ENCODE measurements at regions not wholly inside any gene's neighbourhood (a gene's known extent, or its start where the extent isn't known, plus 50 kb on each side); places are given as distances from the start of the nearest gene placed in this dataset.
"Not testable (repeated sequence)": the region's sequence is repeated elsewhere in the genome, so short reads cannot be mapped to it uniquely, and the experiment has no call there.

- ATAC-seq, H3K27ac ChIP-seq: not testable (repeated sequence)
- WGBS, 2 donors (ENCODE audit: low coverage in 1 of 2), result 100% methylated on average over 1 of the region's 12 CpGs; no CpG with 5 or more reads in 1 of the 2 donors
Observed at GRCh38 chr7:55743454-55743717, 119.2 kb downstream of the SEPTIN14 start.

GRCh38 chr7:55742651-55743453, 119.7 kb downstream of the SEPTIN14 start:
- not testable (repeated sequence) for H3K27ac ChIP-seq, H3K4me1 ChIP-seq, H3K27me3 ChIP-seq, ATAC-seq, H3K9me3 ChIP-seq, H3K4me3 ChIP-seq, H3K36me3 ChIP-seq
- WGBS, 2 donors (ENCODE audit: low coverage in 1 of 2), result 91% methylated on average over 12 of the region's 37 CpGs; no CpG with 5 or more reads in 1 of the 2 donors

More at GRCh38 chr7:55743454-55743717, 119.2 kb downstream of the SEPTIN14 start:
- H3K4me1 ChIP-seq, H3K4me3 ChIP-seq, H3K27me3 ChIP-seq, H3K36me3 ChIP-seq, H3K9me3 ChIP-seq: not testable (repeated sequence)

GRCh38 chr7:55741721-55742631, 120.6 kb downstream of the SEPTIN14 start:
- 92% methylated on average over 5 of the region's 47 CpGs; no CpG with 5 or more reads in 1 of the 2 donors for WGBS, 2 donors (ENCODE audit: low coverage in 1 of 2)
- not testable (repeated sequence) for H3K9me3 ChIP-seq, H3K27me3 ChIP-seq, H3K4me3 ChIP-seq, H3K27ac ChIP-seq, H3K4me1 ChIP-seq, H3K36me3 ChIP-seq, ATAC-seq

GRCh38 chr7:55740633-55741250, 121.8 kb downstream of the SEPTIN14 start:
- ATAC-seq, H3K4me1 ChIP-seq, H3K27me3 ChIP-seq, H3K27ac ChIP-seq, H3K9me3 ChIP-seq, H3K4me3 ChIP-seq, H3K36me3 ChIP-seq: not testable (repeated sequence)
- 74 to 79% methylated on average over 9 to 11 of the region's 27 CpGs for WGBS, 2 donors (ENCODE audit: low coverage in 1 of 2)

GRCh38 chr7:55740053-55740452, 122.5 kb downstream of the SEPTIN14 start:
- H3K4me3 ChIP-seq, H3K36me3 ChIP-seq, H3K27ac ChIP-seq, ATAC-seq, H3K9me3 ChIP-seq, H3K4me1 ChIP-seq, H3K27me3 ChIP-seq: not testable (repeated sequence)
- WGBS, 2 donors (ENCODE audit: low coverage in 1 of 2), result 90 to 100% methylated on average over 1 to 2 of the region's 8 CpGs

- WGBS, 2 donors (ENCODE audit: low coverage in 1 of 2), result 29% methylated on average over 1 of the region's 11 CpGs; no CpG with 5 or more reads in 1 of the 2 donors
- H3K27ac ChIP-seq, H3K27me3 ChIP-seq, ATAC-seq, H3K4me1 ChIP-seq, H3K9me3 ChIP-seq, H3K36me3 ChIP-seq, H3K4me3 ChIP-seq: not testable (repeated sequence)
Observed at GRCh38 chr7:55736641-55737221, 125.8 kb downstream of the SEPTIN14 start.

GRCh38 chr7:55733241-55734140, 129.1 kb downstream of the SEPTIN14 start:
- no peaks in the 10 kb centered on the region for H3K9me3 ChIP-seq
- no peak for ATAC-seq
- no peak overlapping the region for H3K4me3 ChIP-seq
- no peak for TF ChIP-seq POLR2A (IDR thresholded peaks at IDR 0.05)
- no peak for TF ChIP-seq POLR2AphosphoS5 (IDR thresholded peaks at IDR 0.05)
- no peak for TF ChIP-seq EP300 (IDR thresholded peaks at IDR 0.05)
- TF ChIP-seq CTCF (IDR thresholded peaks at IDR 0.05), result no peak
- H3K36me3 ChIP-seq, result no peaks in the 10 kb centered on the region
- H3K27me3 ChIP-seq, result no peaks in the 10 kb centered on the region
- 29 to 51% methylated on average over 5 to 6 of the region's 8 CpGs for WGBS, 2 donors (ENCODE audit: low coverage in 1 of 2)
- H3K27ac ChIP-seq, result no peak overlapping the region
- H3K4me1 ChIP-seq, result no peaks in the 10 kb centered on the region
